H4 (cell line): ENCODE measurements at regions not wholly inside any gene's neighbourhood (a gene's known extent, or its start where the extent isn't known, plus 50 kb on each side); places are given as distances from the start of the nearest gene placed in this dataset.

Experiments used
- DNase-seq: peaks from one replicate; pipeline ENCODE4 v3.0.0-alpha.2; 2015; ENCODE audit warnings: low spot score

GRCh38 chr18:28792404-28793086 lies 615.6 kb upstream of the CDH2 start:
- no peak for DNase-seq

- no peak for DNase-seq
These were observed 614.2 kb upstream of the CDH2 start for GRCh38 chr18:28791101-28791500.

DNA sequence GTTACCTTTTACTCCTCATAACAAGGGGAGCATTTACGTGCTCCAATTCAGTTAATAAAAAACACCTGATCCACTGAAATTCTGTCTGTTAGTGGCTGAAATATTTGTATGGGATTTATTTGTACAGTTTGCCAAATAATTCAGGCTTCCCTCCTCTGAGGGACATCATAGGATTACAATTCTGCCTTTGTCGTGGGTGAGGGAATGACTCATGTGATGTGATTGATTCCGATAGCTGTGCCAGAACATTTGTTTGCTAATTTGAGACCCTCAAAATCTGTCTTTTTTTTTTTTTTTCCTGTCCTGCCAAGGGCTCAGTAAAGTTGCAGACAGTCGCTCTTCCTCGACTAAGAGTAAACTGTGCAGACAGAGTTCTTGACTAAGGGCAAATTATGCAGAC lies 612.6 kb upstream of the CDH2 start:
- no peak for DNase-seq

DNA sequence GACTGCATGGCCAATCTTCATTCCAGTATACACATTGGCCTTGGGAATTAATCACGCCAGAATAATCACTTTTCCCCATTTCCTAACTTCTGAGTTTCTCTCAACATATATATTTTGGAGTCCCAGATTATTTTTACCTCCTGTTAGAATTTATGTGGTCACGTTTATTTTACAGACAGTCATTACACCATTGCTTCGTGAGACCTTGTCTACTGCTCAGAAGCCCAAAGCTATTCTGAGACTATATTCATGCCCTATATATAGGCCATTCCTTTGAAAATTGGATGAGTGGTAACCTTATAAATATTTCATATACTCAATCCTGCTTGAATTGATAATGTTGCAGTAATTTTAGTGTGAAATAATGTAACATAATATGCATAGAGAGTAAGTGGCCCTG lies 610.0 kb upstream of the CDH2 start:
- no peak for DNase-seq

DNA sequence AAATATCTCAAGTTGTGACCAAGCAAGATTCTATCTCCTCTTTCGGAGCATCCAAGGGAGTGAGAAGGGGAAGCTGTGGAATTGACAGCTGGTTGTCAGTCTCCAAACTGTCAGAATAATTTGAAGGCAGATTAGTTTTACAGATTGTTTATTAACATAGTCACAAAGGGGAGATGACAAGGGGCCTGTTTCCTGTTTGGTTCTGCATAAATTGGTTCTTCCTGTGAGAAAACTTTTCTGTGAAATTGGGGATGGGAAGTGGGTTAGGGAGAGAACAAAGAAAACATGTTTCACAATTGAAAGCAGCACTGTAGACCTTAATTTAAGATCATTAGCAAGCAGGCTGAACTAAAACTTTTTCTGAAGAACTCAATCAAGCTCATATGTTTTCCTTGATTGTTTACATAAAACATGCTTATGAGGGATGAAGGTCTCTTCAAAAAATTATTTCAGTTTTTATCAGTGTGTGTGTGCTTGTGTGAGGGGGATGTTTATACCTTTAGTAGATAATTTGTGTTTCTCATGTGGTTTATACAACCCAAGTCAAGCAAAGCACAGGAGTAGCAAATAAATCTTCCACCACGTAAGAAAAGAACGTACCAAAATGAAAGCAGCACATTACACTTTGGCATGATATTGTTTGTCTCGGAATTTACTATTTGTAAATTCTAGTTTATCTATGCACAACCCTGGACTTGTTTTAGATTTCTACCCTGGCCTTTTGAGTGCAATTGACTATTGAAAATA lies 604.9 kb upstream of the CDH2 start:
- no peak for DNase-seq

GRCh38 chr18:28778706-28779105 lies 601.8 kb upstream of the CDH2 start:
- no peak for DNase-seq

- no peak for DNase-seq
These were observed 600.8 kb upstream of the CDH2 start for GRCh38 chr18:28777756-28778155.

- no peak for DNase-seq
These were observed 594.9 kb upstream of the CDH2 start for GRCh38 chr18:28771849-28772248.

- DNase-seq, result no peak
These were observed 592.1 kb upstream of the CDH2 start for GRCh38 chr18:28768791-28769768.

DNA sequence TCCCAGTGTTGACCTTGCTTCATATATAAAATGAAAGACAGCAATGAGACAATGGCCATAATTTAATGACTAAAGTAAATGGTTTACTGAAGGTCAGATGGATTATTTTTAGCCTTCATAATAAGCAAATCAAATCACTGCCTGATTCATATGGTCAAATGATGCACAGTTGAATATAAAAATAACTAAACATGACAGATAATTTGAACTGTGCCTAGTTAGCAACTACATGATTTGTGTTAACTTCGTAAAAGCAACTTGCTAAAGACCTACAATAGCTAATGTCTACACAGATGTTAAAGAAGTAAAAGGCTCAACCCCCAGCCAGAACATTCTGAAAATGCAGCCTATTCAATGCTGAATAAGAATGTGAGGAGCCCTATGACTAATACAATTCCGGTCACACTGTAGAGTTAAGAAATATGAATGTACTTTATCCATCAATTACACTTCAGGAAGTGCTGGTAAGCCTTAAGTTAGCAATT lies 590.8 kb upstream of the CDH2 start:
- no peak for DNase-seq

GRCh38 chr18:28767201-28767600 lies 590.3 kb upstream of the CDH2 start:
- no peak for DNase-seq

DNA sequence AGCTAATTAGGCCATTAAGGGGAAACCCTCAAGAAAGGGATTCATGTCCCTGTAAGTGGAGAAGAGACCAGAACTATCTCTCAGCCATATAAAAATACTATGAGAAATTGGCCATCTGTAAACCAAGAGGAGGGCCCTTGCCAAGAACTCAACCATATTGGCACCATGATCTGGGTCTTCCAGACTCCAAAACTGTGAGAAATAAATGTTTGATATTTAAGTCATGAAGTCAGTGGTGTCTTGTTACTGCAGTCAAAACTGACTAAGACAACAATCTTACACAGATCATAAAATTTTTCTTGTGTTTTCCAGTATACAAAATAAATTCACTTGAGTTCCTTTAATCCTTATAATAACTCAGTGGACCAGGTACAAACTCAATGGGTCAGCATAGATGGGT lies 589.8 kb upstream of the CDH2 start:
- no peak for DNase-seq

DNA sequence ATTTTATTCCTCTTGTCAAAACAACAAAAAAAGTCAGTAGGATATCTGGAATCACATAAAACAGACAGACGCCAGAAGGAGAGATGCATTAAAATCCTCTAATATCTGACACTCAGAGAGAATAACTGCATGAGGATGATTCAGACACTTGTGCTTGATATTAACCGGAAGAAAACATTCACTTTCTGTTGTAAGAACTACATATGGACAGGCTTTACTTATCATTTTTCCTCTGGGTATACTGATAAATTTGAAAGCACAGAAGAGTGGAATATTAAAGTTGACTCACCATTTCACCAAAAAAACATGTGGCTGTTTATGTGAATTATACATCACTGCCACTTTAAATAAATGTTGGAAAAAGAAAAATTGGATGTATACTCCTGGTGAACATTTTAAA lies 589.1 kb upstream of the CDH2 start:
- DNase-seq, result no peak

DNA sequence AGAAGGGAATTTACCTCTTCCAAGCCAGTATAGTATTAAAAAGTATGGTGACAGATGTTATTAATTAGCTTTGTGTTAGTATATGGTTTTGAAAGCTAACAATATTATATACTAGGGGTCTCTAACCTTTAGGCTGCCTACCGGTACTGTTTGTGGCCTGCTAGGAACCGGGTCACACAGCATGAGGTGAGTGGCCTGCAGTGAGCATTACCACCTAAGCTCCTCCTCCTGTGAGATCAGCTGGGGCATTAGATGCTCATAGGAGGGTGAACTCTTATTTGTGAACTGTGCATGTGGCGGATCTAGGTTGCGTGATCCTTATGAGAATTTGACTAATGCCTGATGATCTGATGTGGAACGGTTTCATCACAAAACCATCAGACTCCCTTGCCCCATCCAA lies 583.4 kb upstream of the CDH2 start:
- DNase-seq, result no peak

DNA sequence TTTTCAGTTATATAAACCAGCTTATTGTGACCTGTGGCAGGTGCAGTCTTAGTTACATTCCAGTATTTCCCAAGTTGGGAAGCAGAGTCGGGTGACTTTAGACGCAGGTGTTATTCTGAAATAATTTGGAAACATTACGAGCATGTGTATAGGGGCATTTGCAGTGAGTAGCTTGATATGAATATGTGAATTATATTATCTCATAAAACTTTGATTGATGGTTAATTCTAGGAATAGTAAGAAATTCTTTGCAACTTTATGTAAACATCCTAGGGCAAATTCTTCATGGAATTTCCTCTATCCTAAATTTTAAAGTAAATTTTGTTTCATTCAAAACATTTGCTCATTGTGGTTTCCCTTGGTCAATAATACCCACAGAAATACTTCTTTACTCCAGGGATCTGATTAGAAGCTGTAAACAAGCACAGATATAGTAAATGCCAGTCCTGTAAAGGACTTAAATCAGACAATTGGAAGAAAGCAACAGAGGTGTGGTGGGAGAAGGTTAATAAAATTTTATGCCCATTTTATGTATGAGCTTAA lies 580.6 kb upstream of the CDH2 start:
- DNase-seq, result no peak

- DNase-seq, result no peak
These were observed 566.2 kb upstream of the CDH2 start for GRCh38 chr18:28743115-28743514.

GRCh38 chr18:28740575-28740974 lies 563.6 kb upstream of the CDH2 start:
- DNase-seq, result no peak

DNA sequence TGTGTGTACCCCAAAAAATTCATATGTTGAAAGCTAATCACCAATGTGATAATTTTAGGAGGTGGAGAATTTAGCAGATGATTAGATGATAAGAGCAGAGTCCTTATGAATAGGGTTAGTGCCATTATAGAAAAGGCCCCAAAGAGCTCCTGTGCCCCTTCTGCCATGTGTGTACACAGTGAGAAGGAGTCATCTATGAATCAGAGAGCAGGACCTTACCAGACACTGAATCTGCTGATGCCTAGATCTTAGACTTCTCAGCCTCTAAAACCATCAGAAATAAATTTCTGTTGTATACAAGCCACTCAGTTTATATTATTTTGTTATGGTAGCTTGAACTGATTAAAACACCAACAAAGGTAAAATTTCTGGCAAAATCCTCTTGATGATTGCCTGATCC lies 560.0 kb upstream of the CDH2 start:
- DNase-seq, result no peak

GRCh38 chr18:28736223-28736622 lies 559.3 kb upstream of the CDH2 start:
- DNase-seq, result no peak

DNA sequence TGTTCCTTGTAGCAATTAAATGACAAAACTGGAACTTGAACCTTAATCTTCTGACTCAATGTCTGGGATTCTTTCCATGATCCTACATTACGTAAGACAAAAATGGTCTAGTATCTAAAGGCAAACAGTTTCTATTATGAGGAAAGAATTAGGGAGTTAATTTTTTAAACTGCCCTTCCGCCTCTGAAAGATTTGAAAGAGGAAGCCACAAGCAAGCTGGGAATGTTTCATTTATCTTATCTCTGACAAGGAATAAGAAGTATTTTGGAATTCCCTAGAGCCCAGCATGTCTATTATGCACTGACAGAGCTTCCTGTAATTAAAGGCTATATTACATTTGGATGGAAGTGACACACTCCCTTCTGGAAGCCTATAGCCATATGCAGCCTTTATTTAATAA lies 558.8 kb upstream of the CDH2 start:
- peak; percentile 19 for DNase-seq

DNA sequence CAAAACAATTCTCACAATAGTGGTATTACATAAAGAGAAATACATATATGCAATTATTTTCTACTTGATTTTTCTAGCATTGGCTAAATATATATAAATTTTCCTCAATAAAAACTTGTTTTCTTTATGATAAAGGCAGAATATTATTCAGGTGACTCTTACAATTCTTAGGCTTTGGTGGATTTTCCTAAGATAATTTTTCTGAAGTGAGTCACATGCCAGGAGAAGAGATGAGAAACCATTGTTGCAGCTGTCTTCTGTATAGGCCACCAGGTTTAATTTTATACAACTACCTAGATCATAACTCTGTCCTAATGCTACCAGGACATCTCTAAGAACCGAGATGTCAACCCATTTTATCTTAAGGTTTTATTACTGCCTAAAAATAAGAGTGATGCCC lies 552.4 kb upstream of the CDH2 start:
- DNase-seq, result no peak

GRCh38 chr18:28728891-28729290 lies 552.0 kb upstream of the CDH2 start:
- DNase-seq, result no peak
